ENCODE measurements at regions not wholly inside any gene's neighbourhood (a gene's known extent, or its start where the extent isn't known, plus 50 kb on each side); places are given as distances from the start of the nearest gene placed in this dataset.
"Not testable (repeated sequence)": the region's sequence is repeated elsewhere in the genome, so short reads cannot be mapped to it uniquely, and the experiment has no call there.

DNA sequence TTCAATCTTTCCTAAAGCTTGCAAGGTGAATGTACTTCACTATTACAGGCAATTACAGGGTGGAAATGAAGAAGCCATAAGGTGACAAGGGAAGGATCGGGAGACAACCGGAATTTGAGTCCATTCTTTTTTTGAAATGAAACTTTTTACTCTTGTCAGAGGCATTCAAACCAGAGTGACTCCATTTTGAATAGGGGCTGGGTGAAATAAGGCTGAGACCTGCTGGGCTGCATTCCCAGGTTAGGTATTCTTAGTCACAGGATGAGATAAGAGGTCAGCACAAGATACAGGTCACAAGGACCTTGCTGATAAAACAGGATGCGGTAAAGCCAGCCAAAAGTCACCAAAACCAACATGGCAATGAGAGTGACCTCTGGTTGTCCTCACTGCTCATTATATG is 363.3 kb downstream of the TYW1 start:
- no peak for DNase-seq (ENCODE audit: low read depth)

DNA sequence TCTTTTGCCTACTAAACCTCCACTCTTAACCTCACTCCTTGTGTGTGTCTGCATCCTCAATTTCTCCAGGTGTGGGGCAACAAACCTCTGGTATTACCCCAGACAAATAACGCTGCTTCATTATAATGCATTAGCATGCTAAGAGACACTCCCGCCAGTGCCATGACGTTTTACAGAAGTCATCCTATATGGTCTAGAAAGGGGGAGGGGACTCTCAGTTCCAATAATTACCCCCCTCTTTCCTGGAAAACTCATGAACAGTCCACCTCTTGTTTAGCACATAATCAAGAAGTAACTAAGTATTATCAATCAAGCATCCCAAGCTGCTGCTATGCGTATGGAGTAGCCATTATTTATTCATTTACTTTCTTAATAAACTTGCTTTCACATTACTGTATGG is 364.5 kb downstream of the TYW1 start:
- no peak for DNase-seq (ENCODE audit: low read depth)

DNA sequence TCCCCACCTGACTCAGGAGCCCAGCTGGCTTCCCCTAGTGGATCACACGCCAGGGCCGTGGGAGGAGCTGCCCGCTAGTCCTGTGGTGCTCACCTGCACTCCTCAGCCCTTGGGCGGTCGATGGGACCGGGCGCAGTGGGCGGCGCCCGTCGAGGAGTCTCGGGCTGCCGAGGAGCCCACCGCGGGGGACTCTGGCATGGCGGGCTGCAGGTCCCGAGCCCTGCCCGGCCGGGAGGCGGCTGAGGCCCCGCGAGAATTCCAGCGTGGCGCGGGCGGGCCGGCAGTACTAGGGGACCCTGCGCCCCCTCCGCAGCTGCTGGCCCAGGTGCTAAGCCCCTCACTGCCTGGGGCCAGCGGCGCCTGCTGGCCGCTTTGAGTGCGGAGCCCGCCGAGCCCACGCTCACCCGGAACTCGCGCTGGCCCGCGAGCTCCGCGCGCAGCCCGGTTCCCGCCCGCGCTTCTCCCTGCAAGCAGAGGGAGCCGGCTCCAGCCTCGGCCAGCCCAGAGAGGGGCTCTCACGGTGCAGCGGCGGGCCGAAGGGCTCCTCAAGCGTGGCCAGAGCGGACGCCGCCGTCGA is 367.9 kb downstream of the TYW1 start:
- no peak for DNase-seq (ENCODE audit: low read depth)

DNA sequence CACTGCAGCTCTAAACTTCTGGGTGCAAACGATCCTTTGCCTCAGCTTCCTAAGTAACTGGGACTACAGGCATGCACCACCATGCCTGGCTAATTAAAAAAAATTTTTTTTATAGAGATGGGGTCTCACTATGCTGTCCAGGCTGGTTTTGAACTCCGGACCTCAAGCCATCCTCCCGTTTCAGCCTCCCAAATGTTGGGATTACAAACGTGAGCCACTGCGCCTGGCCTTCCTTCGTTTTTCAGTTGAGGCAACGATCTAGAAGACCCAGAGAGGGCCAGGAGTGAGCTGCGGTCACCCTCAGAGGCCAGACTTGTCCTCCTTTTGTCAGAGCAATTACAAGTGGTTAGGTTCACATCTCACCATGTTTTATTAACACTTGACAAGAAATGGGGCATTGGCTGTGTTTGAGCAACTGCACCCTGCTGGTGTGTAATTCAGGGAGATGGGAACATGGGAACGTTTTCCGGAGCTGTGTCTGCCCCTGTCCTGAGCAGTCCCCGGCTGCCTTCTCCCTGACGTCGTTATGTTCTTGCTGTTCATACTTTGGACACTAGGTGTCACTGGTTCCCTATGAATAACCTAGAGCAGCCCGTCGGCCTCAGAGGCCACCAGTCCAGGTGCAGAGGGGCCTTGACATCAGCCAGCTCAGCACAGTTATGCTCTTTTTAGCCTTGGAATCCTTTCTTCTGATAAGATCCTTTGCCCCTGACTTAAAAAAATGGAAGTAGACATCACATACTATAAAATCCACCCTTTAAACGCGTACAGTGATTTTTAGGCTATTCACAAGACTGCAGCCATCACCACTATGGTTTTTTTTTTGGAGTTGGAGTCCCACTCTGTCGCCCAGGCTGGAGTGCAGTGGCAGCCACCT is 375.0 kb downstream of the TYW1 start:
- peak; percentile 17 for DNase-seq (ENCODE audit: low read depth)

DNA sequence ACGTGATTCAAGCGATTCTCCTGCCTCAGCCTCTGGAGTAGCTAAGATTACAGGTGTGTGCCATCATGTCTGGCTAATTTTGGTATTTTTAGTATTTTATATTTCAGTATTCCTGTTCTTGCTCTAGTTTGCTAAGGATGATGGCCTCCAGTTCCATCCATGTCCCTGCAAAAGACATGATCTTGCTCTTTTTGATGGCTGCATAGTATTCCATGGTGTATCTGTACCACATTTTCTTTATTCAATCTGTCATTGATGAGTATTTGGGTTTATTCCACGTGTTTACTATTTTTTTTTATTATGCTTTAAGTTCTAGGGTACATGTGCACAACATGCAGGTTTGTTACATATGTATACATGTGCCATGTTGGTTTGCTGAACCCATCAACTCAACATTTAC is 376.8 kb downstream of the TYW1 start:
- not testable (repeated sequence) for DNase-seq (ENCODE audit: low read depth)

DNA sequence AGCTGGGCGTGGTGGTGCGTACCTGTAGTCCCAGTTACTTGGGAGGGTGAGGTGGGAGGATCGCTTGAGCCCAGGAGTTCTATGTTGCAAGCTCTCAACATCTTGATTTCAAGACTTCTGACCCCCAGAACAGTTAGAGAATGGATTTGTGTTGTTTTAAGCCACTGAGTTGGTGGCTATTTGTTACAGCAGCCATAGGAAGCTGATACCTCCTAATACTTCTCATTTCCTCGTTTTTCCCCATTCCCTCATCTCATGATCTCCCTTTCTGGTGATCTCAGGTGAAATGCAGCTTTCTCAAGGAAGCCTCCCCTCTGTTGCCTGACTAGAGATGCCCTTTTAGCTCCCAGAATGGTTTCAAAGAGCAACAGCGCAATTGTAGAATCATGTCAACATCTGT is 378.8 kb downstream of the TYW1 start:
- DNase-seq (ENCODE audit: low read depth) = no peak

DNA sequence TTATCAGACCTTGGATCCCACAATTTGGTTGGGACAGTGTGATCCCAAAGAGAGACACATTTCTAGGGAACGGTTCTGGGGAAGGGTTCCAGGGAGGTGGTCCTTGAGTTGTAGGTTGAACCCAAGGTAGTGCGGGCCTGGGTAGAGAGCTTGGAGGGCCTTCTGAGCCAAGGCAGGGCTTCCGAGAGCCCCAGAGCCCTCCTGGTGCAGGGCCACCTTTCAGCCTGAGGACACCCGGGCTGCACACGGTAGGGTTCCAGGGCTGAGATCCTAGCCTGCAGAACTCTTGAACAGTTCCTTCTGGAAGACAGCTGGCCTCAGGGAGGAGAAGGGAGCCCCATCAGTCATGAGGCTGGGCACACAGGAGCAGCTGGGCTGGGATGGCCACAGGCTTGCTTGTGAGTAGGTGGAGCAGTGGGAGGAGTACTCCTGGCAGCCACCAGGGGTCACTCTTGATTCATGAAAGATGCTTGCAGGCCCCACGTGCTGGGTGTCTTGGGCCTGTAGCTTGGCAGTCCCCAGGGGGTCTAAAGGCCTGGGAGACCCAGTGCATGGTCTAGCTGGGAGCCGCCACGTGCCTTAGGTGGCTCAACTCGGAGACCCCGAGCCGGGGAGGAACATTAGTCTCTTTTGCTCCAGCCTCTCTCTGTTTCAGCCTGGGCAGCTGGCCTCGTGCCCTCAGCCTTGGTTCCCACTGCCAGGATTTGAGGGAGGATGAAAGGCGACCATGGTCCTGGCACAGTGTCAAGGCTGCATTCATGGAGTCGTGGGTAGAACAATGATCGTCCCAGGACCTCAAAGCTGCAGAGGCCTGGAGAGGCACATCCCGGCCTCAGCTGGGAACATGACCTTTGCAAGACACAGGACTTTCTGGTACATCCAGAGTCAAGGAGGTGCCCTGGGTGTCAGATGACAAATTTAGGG is 381.6 kb downstream of the TYW1 start:
- DNase-seq (ENCODE audit: low read depth) = peak; percentile 15

DNA sequence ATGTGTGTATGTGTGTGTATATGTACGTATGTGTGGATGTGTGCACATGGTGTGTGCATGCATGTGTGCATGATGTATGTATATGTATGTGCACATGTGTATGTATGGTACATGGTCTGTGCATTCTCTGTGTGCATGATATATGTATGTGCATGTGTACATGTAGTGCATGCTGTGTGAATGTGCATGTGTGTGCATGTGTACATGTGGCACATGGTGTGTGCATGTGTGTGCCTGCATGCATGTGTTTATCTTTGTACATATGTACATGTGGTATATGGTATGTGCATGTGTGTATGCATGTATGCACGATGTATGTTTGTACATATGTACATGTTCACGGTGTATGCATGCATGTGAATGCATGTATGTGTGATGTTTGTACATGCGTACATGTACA is 383.7 kb downstream of the TYW1 start:
- no peak for DNase-seq (ENCODE audit: low read depth)

DNA sequence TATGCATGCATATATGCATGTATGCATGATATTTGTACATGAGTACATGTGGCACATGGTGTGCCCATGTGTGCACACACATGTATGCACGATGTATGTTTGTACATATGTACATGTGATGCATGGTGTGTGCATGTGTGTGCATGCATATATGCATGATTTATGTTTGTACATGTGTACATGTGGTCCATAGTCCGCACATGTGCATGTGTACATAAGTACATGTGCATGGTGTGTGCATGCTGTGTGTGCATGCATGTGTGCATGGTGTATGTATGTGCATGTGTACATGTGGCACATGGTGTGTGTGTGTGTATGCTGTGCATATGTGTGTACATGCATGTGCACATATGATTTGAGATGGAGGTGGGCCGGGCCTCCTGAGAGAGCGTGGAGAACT is 384.2 kb downstream of the TYW1 start:
- DNase-seq (ENCODE audit: low read depth) = no peak

DNA sequence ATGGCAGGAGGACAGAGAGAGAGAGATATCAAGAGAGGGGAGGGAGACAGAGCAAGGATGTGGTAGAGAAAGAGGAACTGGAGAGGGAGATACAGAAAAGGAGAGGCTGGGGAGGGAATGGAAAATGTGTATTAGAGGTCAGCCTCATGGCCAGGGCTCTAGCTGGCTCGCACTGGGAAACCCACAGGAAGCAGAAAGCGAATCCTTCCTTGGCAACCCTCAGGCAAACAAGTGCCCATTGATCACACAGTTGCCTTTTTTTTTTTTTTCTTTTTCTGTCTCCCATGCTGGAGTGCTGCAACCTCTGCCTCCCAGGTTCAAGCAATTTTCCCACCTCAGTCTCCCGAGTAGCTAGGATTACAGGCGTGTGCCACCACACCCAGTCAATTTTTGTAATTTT is 391.2 kb downstream of the TYW1 start:
- DNase-seq (ENCODE audit: low read depth) = no peak

DNA sequence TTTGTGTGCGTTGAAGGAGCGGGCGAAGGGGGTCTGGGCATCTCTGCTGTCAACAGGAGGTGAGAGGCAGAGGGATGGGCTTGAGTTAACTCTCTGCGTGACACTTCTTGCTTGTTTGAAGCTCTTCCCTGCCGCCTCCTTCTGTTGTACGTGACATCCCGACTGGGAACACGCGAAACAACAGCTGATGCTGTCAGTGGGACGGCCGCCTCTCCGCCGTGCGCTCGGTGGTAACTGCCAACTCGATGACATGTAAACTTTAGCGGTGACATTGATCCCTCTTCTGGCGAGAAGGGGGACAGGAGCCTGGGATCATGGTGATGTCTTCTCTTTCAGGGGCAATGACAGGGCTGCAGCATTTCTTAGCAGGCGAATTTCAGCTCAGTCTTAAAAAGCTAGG is 394.5 kb downstream of the TYW1 start:
- no peak for DNase-seq (ENCODE audit: low read depth)

DNA sequence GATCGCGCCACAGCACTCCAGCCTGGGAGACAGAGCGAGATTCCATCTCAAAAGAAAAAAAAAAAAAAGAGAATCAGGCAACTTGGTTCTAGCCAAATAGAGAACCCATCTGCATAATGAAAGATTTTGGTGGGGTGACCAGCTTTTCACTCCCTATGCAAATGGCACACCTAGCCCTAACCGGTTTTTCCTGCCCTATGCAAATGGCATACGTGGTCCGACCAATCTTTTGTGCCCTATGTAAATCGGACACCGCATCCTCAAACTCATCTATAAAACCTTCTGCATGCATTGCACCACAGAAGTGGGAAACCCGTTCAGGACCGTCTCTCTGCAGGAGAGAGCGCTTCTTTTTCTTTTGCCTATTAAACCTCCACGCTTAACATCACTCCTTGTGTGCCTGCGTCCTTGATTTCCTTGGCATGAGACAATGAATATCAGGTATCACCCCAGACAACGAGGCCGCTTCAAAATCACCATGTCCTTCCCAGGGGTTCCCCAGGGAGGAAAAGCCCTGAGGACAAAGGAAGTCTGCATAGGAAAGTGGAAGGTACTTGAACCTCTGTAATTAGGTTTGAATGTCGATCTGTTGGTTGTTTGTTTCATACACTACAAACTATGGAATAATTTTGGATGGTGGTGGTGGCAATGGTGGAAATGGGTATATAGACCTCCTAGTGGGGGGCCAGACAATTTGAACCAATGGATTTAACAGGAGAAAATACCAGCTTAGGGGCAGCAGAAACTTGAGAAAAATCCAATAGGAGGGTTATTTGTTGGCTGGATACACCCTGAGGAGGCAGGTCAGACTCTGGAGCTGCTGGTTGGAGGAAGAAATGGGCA is 396.2 kb downstream of the TYW1 start:
- no peak for DNase-seq (ENCODE audit: low read depth)

DNA sequence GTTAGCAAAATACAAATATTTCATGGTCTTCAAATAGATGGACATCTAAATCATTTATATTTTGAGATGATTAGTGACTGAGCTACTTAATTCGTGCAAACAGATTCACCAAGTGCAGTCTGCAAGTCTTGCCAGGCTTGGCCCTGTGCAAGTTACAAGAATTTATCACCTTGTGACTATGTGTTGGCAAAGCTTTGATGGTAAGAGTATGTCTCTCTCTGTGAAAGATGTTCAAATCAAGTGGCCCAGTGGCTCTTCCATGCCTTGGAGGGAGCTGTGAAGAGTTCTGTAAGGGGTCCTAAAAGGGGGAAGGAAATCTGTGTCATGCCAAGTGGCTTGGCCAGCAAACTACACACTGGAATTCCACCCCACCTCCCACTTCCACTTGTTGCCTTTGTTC is 397.3 kb downstream of the TYW1 start:
- no peak for DNase-seq (ENCODE audit: low read depth)

DNA sequence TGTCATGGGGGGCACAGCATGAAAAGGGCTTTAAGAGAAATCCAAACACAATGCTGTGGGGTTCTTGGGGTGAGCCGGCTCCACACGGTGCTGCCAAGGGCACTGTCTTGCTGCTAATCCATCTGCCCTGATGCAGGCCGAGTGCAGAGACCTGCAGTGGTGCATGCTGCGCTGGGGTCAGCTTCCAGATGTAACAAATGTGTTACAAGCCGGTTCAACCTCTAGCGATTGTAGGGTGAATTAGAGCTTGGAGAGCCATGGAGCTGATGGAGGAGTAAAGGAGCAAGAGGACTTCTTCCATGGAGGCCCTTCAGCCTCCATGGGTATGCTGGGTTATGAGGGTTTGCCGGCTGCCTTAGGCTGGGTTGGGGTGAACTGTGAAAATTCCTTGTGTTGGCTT is 402.3 kb downstream of the TYW1 start:
- DNase-seq (ENCODE audit: low read depth) = no peak

DNA sequence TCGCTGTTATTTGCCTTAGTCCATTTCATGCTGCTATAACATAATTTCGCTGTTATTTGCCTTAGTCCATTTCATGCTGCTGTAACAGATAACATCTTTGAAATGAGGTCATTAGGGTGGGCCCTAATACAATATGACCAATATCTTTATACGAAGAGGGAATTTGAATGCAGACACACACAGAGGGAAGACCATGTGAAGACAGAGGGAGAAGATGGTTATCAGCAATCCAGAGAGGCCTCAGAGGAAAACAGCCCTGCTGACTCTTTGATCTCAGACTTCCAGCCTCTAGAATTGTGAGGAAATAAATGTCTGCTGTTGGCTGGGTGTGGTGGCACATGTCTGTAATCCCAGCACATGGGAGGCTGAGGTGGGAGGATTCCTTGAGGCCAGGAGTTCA is 404.9 kb downstream of the TYW1 start:
- no peak for DNase-seq (ENCODE audit: low read depth)

DNA sequence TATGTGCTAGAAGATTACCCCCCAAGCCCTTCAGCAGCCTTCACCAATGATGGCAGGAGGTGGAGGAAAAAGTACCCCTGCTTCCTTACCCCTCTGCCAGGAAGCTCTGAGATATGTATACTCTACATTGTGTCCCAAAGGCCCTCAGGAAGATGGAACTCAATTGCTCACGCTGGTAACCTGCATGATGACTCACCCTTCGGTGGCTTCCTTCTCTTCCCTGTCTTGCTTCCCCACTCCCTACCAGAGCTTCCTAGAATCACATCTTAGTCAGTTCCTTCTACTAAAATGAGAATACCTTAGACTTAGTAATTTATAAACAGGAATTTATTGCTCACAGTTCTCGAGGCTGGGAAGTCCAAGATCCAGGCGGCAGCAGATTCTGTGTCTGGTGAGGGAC is 405.6 kb downstream of the TYW1 start:
- no peak for DNase-seq (ENCODE audit: low read depth)

DNA sequence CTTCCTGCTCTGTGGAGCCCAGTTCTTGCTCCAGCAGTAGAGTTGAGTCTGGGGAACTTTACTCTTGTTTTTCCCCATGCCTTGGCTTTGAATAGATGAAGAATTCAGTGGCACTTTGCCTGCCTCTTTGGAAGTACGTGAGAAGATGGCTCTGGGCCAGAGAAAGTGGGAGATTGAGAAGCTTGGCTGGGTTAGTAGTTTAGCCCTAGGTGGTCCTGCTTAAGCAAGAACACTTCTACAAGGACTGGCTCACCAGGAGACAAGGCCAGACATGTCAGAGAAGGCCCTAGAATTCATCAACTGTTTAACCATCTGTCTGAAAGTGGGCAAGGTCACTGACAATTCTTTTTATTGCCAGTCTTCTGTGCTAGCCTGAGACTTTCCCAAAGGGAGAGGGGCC is 410.3 kb downstream of the TYW1 start:
- DNase-seq (ENCODE audit: low read depth) = no peak

DNA sequence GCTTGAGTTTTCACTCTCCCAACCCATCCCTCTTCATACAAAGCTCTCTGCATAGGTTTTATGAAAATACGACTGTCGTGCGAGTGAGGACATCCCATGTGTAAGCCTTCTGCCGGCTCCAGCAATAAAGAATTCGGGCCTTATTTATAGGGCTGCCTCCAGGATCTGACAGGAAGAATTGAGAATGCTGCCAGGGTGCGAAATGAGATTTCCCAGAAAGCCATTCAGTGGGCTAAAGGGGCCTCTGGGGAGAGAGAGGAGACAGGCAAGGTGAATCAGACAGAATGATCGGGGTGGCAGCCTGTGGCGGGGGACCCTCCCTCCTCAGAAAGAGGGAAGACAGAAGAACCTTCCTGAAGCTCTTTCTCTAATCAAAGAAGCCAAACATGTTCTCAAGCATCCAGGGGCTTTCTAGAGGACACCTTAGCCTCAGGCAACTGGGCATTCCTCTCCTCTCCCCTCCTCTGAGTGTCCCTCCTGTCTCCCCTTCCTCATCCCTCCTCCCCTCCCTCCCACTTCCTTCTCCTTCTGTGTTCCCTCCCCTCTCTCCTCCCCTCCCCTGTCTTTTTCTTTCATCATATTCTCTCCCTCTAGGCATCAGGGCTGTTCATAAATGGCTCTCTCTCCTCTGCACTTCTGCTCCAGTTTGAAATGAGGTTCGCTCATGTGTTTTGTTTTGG is 410.9 kb downstream of the TYW1 start:
- no peak for DNase-seq (ENCODE audit: low read depth)

DNA sequence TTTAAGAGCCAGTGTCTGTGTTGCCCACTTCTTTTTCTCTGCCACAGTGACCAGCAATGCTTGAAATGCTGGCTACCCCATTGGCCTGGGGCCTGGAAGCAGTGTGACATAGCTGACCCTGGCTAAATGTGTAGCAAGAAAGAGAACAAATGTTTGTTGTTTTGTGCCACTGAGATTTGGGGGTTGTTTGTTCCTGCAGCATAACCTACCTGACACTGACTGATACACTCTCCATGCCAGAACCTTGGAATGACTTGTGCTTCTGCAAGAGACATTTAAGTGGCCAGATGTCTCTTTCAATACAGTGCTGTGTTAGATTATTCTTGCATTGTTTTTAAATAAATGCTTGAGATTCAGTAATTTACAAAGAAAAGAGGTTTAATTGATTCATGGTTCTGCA is 411.5 kb downstream of the TYW1 start:
- no peak for DNase-seq (ENCODE audit: low read depth)

DNA sequence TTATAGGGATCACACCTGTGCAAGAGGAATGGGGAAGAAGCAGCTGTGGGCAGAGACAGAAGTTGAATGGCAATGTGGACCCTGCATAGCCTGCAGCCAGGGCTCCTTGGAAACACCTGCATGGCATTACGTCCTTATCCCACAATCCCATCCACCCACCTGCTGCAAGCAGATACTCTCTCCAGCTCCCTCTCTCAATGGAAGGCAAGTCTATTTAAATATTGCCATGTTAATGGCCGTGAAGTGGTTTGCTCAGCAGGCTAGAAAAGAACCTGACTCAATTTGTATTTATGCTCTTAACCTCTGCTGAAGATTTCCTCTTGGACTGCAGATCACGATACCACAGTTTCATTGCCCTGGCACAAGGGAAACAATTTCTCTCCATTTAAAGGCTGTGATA is 417.0 kb downstream of the TYW1 start:
- DNase-seq (ENCODE audit: low read depth) = no peak

DNA sequence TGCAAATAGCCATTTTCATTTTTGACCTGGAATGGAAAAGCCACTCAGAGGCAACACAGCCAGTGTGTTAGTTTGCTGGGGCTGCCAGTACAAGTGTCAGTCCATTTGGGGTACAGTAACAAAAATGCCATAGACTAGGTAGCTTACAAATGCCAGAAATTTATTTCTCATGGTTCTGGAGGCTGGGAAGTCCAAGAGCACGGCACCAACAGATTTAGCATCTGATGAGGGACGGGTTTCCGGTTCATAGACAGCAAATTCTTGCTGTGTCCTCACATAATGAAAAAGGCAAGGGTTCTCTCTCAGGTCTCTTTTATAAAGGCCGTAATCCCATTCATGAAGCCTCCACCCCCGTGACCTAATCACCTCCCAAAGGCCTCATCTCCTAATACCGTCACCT is 418.2 kb downstream of the TYW1 start:
- no peak for DNase-seq (ENCODE audit: low read depth)

Data from stimulated activated CD8-positive, alpha-beta memory T cell treated with anti-CD3 and anti-CD28 coated beads, Interleukin-12 subunit alpha, Interleukin-12 subunit beta, amount 100 ng/mL, for 1 hour (primary cell).